NCI-H146 treated with DMSO at 0.1 percent for 48 hours (cell line): ENCODE measurements at regions not wholly inside any gene's neighbourhood (a gene's known extent, or its start where the extent isn't known, plus 50 kb on each side); places are given as distances from the start of the nearest gene placed in this dataset.

ENCODE experiments used
- DNase-seq: peaks from one replicate; lab custom pipeline; 2025; ENCODE audit not compliant: unreplicated experiment; lab: John Stamatoyannopoulos, UW

- DNase-seq = no peak
Observed at GRCh38 chr2:9085353-9085752, 81.9 kb upstream of the MBOAT2 start.

- DNase-seq = no peak
Observed at GRCh38 chr2:9083287-9083686, 79.8 kb upstream of the MBOAT2 start.

- DNase-seq = no peak
Observed at GRCh38 chr2:9082158-9082557, 78.7 kb upstream of the MBOAT2 start.

GRCh38 chr2:9081750-9082149, 78.3 kb upstream of the MBOAT2 start:
- no peak for DNase-seq

GRCh38 chr2:9078405-9078804, 74.9 kb upstream of the MBOAT2 start:
- no peak for DNase-seq

GRCh38 chr2:9077691-9078090, 74.2 kb upstream of the MBOAT2 start:
- no peak for DNase-seq

GRCh38 chr2:9076755-9077154, 73.3 kb upstream of the MBOAT2 start:
- no peak for DNase-seq

- no peak for DNase-seq
Observed at GRCh38 chr2:9076210-9076609, 72.7 kb upstream of the MBOAT2 start.

- peak; percentile 78 for DNase-seq
Observed at GRCh38 chr2:9074930-9075329, 71.4 kb upstream of the MBOAT2 start.

GRCh38 chr2:9071584-9072124, 68.2 kb upstream of the MBOAT2 start:
- no peak for DNase-seq

GRCh38 chr2:9071032-9071431, 67.5 kb upstream of the MBOAT2 start:
- DNase-seq = no peak

GRCh38 chr2:9069543-9069942, 66.1 kb upstream of the MBOAT2 start:
- no peak for DNase-seq

- DNase-seq = no peak
Observed at GRCh38 chr2:9065901-9066300, 62.4 kb upstream of the MBOAT2 start.

GRCh38 chr2:9063023-9063606, 59.6 kb upstream of the MBOAT2 start:
- DNase-seq = no peak

GRCh38 chr2:9060819-9061218, 57.3 kb upstream of the MBOAT2 start:
- no peak for DNase-seq

GRCh38 chr2:9057939-9058761, 54.7 kb upstream of the MBOAT2 start:
- no peak for DNase-seq

- DNase-seq = no peak
Observed at GRCh38 chr2:9055471-9055870, 52.0 kb upstream of the MBOAT2 start.

GRCh38 chr2:9053534-9053931, 50.0 kb upstream of the MBOAT2 start:
- DNase-seq = no peak
